ENCODE measurements at regions not wholly inside any gene's neighbourhood (a gene's known extent, or its start where the extent isn't known, plus 50 kb on each side); places are given as distances from the start of the nearest gene placed in this dataset.

- Histone ChIP-seq H3K4me1 (replicated peaks in 1 of 2) (peaks cover 2% of the 10 kb centered on the region in 2 donors), H3K4me3 (no peak overlapping the region), H3K27ac (no peak overlapping the region)
- in situ Hi-C loops (cut with MboI; ENCODE audit: low pct_unique_long_range_greater_than_20kb in 2 of 9, low sequenced_read_pairs in 9 of 9, unreplicated experiment in 9 of 9), result no loop called here
- peak in 1 of 8 experiments; percentile 28 for ATAC-seq (replicated peaks in 6 of 8)
- WGBS, 10 experiments, result 72 to 82% methylated on average over 3 of the region's 11 CpGs; no CpG with 5 or more reads in 8 of the 10 experiments
These were observed 153.6 kb upstream of the LINGO1 start for GRCh38 chr15:77786181-77786890.

DNA sequence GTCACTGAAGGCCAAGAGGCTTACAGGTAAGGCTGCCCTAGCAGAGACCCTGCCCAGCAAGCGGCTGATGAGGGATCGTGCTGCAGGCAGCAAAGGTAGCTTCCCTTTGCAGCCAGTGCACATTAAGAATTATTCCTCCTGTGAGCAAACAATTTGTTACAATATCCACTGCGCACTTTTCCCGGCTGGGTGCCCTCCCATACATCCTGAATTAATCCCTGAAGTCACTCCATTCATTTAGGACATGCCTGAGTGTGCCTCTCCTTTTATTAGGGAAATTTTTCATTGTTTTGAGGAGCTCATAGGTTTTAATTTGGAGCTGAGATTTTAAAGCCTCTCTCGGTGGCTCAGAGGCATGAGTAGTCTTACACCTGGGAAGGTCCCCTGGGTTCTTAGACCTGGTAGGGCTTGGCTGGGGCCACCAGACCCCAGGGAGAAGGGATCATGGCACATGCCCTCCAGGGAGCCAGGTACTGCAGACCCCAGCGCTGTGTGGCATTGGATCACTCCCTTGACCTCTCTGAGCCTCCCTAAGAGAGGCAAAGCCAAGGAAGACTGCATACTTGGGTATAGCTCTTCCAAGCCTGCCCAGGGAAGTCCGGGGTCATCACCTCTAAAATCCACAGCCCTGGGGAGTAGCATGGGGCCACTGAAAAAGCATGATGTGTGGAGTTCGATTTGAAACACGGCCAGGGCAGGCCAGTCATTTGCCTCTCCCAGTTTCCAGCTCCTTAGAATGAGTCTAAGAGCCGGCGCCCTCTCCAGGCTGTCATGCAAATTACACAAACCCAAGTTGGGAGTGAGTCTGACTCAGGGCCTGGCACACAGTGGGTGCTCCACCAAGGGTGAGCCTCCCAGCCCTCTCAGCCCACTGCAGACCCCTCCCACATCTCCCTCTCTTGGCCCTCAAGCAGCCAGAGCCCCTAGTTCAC, 151.9 kb upstream of the LINGO1 start:
- H3K4me1 ChIP-seq (replicated peaks in 1 of 2), result peaks cover 2% of the 10 kb centered on the region in 2 donors
- in situ Hi-C loops (cut with MboI; ENCODE audit: low pct_unique_long_range_greater_than_20kb in 2 of 9, low sequenced_read_pairs in 9 of 9, unreplicated experiment in 9 of 9), result no loop called here
- H3K27ac ChIP-seq, result no peak overlapping the region
- ATAC-seq (replicated peaks in 6 of 8), result peak in 3 of 8 experiments; percentile 71 to 74 (median 72)
- H3K4me3 ChIP-seq, result no peak overlapping the region
- WGBS, 10 experiments, result 0 to 90% (median 50%) methylated on average over 1 to 4 of the region's 11 CpGs; no CpG with 5 or more reads in 3 of the 10 experiments

- H3K27ac ChIP-seq, result no peak overlapping the region
- no peak overlapping the region for H3K4me3 ChIP-seq
- in situ Hi-C loops (cut with MboI; ENCODE audit: low pct_unique_long_range_greater_than_20kb in 2 of 9, low sequenced_read_pairs in 9 of 9, unreplicated experiment in 9 of 9), result no loop called here
- 6 to 100% (median 60%) methylated on average over 1 to 8 of the region's 10 CpGs; no CpG with 5 or more reads in 3 of the 10 experiments for WGBS, 10 experiments
- peaks cover 2% of the 10 kb centered on the region in 2 donors for H3K4me1 ChIP-seq (replicated peaks in 1 of 2)
- no peak for ATAC-seq (replicated peaks in 6 of 8)
These were observed 150.9 kb upstream of the LINGO1 start for GRCh38 chr15:77783636-77784035.

- Histone ChIP-seq H3K4me3 (no peak overlapping the region), H3K27ac (no peak overlapping the region), H3K4me1 (replicated peaks in 1 of 2) (peaks cover 2% of the 10 kb centered on the region in 2 donors)
- no CpG with 5 or more reads among the region's 4 CpGs for WGBS, 10 experiments
- no peak for ATAC-seq (replicated peaks in 6 of 8)
- in situ Hi-C loops (cut with MboI; ENCODE audit: low pct_unique_long_range_greater_than_20kb in 2 of 9, low sequenced_read_pairs in 9 of 9, unreplicated experiment in 9 of 9), result no loop called here
These were observed 150.0 kb upstream of the LINGO1 start for GRCh38 chr15:77782691-77783090.

- no peak overlapping the region for H3K4me3 ChIP-seq
- H3K27ac ChIP-seq, result no peak overlapping the region
- no peak for ATAC-seq (replicated peaks in 6 of 8)
- 30 to 100% (median 57%) methylated on average over 1 to 5 of the region's 8 CpGs; no CpG with 5 or more reads in 5 of the 10 experiments for WGBS, 10 experiments
- in situ Hi-C loops (cut with MboI; ENCODE audit: low pct_unique_long_range_greater_than_20kb in 2 of 9, low sequenced_read_pairs in 9 of 9, unreplicated experiment in 9 of 9), result no loop called here
- peaks cover 5 to 6% of the 10 kb centered on the region in 2 donors for H3K4me1 ChIP-seq (replicated peaks in 1 of 2)
These were observed 149.2 kb upstream of the LINGO1 start for GRCh38 chr15:77781946-77782240.

DNA sequence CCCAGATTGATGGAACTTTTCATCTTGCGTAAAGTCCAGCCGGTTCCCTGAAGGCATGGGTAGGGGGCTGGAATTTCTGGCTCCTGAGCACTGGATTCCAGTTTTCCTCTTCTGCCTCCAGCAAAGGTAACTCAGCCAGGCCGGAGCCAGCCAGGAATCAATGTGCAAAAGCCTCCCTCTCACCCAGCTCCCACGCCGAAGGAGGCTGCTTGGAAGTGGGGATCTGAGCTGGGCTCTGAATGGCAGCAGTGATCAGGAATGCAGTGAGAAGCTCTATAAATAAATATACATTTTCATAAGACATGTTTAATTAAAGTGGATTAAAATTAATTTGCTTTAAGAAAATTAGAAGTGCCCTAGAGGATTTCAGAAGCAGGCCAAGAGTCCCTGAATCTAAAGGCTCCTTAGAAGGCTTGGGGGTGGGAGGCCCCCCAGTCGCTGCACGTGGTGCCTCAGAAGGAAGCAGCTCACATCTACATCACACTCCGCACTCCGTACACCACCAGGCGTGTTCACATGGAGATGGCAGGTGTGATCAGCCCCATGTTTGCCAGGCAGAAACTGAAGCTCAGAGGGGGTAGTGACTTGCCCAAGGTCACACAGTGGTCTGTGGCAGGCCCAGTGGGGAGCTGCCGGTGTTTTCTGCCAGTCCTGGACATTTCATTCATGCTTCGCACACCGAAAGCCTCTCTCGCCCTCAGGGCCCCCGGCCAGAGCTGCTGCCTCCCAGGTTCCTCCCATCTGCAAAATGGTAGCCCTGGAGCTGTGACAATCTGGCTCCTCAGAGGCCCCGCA, 148.6 kb upstream of the LINGO1 start:
- WGBS, 10 experiments, result 26 to 100% (median 92%) methylated on average over 1 to 10 of the region's 16 CpGs; no CpG with 5 or more reads in 2 of the 10 experiments
- in situ Hi-C loops (cut with MboI; ENCODE audit: low pct_unique_long_range_greater_than_20kb in 2 of 9, low sequenced_read_pairs in 9 of 9, unreplicated experiment in 9 of 9), result no loop called here
- Histone ChIP-seq H3K27ac (no peak overlapping the region), H3K4me1 (replicated peaks in 1 of 2) (peaks cover 8 to 11% of the 10 kb centered on the region in 2 donors), H3K4me3 (no peak overlapping the region)
- no peak for ATAC-seq (replicated peaks in 6 of 8)

DNA sequence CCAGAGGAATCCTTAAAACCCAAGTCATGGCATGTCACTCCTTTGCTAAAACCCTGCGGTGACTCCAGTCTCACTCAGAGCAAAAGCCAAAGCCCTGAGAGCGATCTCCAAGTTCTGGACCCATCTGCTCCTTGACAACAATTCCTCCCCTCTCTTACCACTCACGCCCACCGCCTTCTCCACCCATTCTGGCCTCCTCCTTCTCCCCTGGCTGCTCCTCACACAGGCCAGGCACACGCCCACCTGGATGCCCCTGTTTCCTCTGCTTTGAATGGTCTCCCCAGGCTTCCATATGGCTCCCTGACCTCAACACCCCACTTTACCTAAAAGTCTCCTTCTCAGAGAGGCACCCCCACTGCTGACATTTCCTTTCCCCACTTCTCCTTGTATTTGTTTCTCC, 146.1 kb upstream of the LINGO1 start:
- in situ Hi-C loops (cut with MboI; ENCODE audit: low pct_unique_long_range_greater_than_20kb in 2 of 9, low sequenced_read_pairs in 9 of 9, unreplicated experiment in 9 of 9), result no loop called here
- ATAC-seq (replicated peaks in 6 of 8), result no peak
- Histone ChIP-seq H3K4me1 (replicated peaks in 1 of 2) (peaks cover 24 to 31% of the 10 kb centered on the region in 2 donors), H3K27ac (no peak overlapping the region), H3K4me3 (no peak overlapping the region)
- WGBS, 10 experiments, result 0 to 100% (median 77%) methylated on average over 1 to 5 of the region's 5 CpGs; no CpG with 5 or more reads in 4 of the 10 experiments

GRCh38 chr15:77775837-77776236, 143.1 kb upstream of the LINGO1 start:
- Histone ChIP-seq H3K27ac (peak overlapping the region; percentile 74 to 83), H3K4me3 (no peak overlapping the region), H3K4me1 (replicated peaks in 1 of 2) (peaks cover 24 to 34% of the 10 kb centered on the region in 2 donors)
- 80% methylated on average over 1 of the region's 10 CpGs; no CpG with 5 or more reads in 9 of the 10 experiments for WGBS, 10 experiments
- in situ Hi-C loops (cut with MboI; ENCODE audit: low pct_unique_long_range_greater_than_20kb in 2 of 9, low sequenced_read_pairs in 9 of 9, unreplicated experiment in 9 of 9), result no loop called here
- ATAC-seq (replicated peaks in 6 of 8), result peak in 5 of 8 experiments; percentile 83 to 96 (median 90)

DNA sequence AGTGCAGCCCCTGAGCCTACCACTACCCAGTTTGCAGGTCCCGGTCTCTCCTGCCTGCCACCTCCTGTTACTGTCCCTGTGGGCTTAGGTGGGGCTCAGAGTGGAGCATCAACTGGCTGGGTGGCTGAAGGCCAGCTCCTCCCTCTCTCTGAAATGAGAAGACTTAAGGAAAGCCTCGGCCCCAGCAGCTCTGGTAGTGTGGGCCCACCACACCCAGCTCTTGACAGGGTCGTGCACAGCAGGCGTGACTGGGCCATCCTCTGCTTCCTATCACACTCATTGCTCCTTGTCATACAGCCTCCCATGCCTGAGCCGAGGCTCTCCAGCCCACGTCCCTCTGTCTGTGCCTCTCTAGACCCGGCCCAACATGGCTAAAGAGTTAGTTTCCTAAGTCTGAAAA, 142.7 kb upstream of the LINGO1 start:
- Histone ChIP-seq H3K27ac (peak overlapping the region; percentile 58 to 74), H3K4me3 (no peak overlapping the region), H3K4me1 (replicated peaks in 1 of 2) (peaks cover 24 to 34% of the 10 kb centered on the region in 2 donors)
- in situ Hi-C loops (cut with MboI; ENCODE audit: low pct_unique_long_range_greater_than_20kb in 2 of 9, low sequenced_read_pairs in 9 of 9, unreplicated experiment in 9 of 9), result no loop called here
- 0 to 77% (median 30%) methylated on average over 1 to 5 of the region's 7 CpGs; no CpG with 5 or more reads in 4 of the 10 experiments for WGBS, 10 experiments
- ATAC-seq (replicated peaks in 6 of 8), result peak in 6 of 8 experiments; percentile 26 to 42 (median 32)

GRCh38 chr15:77774350-77774749, 141.6 kb upstream of the LINGO1 start:
- peaks cover 26 to 38% of the 10 kb centered on the region in 2 donors for H3K4me1 ChIP-seq (replicated peaks in 1 of 2)
- H3K27ac ChIP-seq, result peak overlapping the region in 1 of 2 donors; percentile 58
- H3K4me3 ChIP-seq, result no peak overlapping the region
- in situ Hi-C loops (cut with MboI; ENCODE audit: low pct_unique_long_range_greater_than_20kb in 2 of 9, low sequenced_read_pairs in 9 of 9, unreplicated experiment in 9 of 9), result no loop called here
- WGBS, 10 experiments, result 83 to 100% methylated on average over 1 to 4 of the region's 8 CpGs; no CpG with 5 or more reads in 8 of the 10 experiments
- ATAC-seq (replicated peaks in 6 of 8), result no peak

DNA sequence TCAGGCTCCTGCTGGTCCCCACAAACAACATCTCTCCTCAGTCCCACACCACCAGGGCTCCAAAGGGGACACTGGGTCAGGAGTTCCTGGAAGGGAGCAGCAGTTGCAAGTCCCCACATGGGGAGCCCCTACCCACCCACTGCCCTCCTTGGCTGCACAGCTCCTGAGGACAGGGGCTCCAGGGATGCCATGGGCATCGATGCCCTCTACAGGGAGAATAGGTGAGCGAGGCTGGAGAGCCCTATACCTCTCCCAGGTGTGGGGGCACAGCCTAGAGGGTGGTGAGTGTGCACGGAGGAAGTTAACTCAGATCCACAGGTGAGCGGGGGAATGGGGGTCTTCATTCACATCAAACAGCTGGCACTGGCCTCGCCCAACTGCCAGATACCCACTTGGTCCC, 141.2 kb upstream of the LINGO1 start:
- 60% methylated on average over 1 of the region's 5 CpGs; no CpG with 5 or more reads in 9 of the 10 experiments for whole genome bisulfite sequencing, 10 experiments

GRCh38 chr15:77772641-77773402, 140.1 kb upstream of the LINGO1 start:
- in situ Hi-C loops (cut with MboI; ENCODE audit: low pct_unique_long_range_greater_than_20kb in 2 of 9, low sequenced_read_pairs in 9 of 9, unreplicated experiment in 9 of 9), result no loop called here
- WGBS, 10 experiments, result 20 to 100% (median 67%) methylated on average over 1 to 7 of the region's 11 CpGs; no CpG with 5 or more reads in 4 of the 10 experiments
- H3K4me1 ChIP-seq (replicated peaks in 1 of 2), result peaks cover 42 to 53% of the 10 kb centered on the region in 2 donors
- H3K27ac ChIP-seq, result no peak overlapping the region
- ATAC-seq (replicated peaks in 6 of 8), result no peak
- no peak overlapping the region for H3K4me3 ChIP-seq

More for the DNA sequence above, 141.2 kb upstream of the LINGO1 start:
- H3K4me3 ChIP-seq, result no peak overlapping the region
- peaks cover 31 to 42% of the 10 kb centered on the region in 2 donors for H3K4me1 ChIP-seq (replicated peaks in 1 of 2)
- H3K27ac ChIP-seq, result no peak overlapping the region
- in situ Hi-C loops (cut with MboI; ENCODE audit: low pct_unique_long_range_greater_than_20kb in 2 of 9, low sequenced_read_pairs in 9 of 9, unreplicated experiment in 9 of 9), result no loop called here
- ATAC-seq (replicated peaks in 6 of 8), result no peak
